GM19463 (cell line): ENCODE measurements at regions not wholly inside any gene's neighbourhood (a gene's known extent, or its start where the extent isn't known, plus 50 kb on each side); places are given as distances from the start of the nearest gene placed in this dataset.
"Not testable (repeated sequence)": the region's sequence is repeated elsewhere in the genome, so short reads cannot be mapped to it uniquely, and the experiment has no call there.

Source experiments
- ATAC-seq: cut with Tn5 transposase; IDR thresholded peaks from one replicate; pipeline ENCODE4 v1.9.1; 2021; ENCODE audit warnings: mild to moderate bottlenecking, moderate library complexity; ENCODE audit not compliant: unreplicated experiment

DNA sequence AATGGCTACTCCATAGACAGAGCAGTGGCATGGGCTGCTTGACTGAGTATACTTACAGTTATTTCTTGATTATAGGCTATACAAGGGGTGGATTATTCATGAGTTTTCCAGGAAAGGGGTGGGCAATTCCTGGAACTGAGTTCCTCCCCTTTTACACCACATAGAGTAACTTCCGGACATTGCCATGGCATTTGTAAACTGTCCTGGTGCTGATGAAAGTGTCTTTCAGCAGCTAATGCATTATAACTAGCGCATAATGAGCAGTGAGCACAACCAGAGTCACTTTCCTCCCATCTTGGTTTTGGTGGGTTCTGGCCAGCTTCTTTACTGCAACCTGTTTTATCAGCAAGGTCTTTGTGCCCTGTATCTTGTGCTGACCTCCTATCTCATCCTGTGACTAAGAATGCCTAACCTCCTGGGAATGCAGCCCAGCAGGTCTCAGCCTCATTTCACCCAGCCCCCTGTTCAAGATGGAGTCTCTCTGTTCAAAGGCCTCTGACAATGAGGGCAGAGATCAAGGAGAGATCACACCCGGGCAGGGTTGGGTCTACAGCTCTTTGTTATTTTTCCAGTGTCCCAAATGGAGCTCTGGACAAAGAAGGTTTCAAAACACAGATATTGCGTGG, 468.4 kb upstream of the PRKX start:
- no peak for ATAC-seq

DNA sequence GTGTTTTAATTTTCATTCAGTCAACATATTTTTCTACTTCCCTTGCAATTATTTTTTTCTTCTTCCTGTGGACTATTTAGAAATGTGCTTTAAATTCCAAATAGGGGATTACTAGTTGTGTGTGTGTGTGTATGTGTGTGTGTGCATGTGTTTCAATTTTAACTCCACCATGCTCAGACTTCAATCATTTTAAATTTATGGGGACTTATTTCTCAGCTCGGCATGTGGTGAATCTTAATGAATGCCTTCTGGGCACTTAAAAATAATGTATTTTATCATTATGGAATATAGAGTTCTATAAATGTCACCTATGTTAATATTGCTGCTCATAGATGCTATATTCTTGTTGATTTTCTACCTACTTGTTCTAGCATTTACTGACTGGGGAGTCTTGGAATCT, 465.6 kb upstream of the PRKX start:
- no peak for ATAC-seq

DNA sequence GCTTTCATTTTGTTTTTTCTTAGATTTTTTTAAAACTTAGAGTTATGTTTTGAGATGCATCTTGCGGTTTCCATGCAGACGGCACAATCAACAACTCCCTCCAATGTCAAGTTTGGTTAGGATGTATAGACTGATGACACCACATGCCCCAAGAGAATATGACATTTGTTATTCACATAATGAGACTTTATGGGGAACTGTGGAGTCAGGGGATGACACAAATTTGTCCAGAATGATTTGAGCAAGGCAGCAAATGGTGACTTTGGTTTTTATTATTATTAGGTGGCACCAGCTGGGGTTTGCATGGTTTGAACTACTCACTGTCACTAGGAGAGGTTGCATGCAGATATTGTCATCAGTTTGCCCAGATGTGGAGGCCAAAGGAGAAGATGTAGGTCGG, 461.8 kb upstream of the PRKX start:
- ATAC-seq = no peak

DNA sequence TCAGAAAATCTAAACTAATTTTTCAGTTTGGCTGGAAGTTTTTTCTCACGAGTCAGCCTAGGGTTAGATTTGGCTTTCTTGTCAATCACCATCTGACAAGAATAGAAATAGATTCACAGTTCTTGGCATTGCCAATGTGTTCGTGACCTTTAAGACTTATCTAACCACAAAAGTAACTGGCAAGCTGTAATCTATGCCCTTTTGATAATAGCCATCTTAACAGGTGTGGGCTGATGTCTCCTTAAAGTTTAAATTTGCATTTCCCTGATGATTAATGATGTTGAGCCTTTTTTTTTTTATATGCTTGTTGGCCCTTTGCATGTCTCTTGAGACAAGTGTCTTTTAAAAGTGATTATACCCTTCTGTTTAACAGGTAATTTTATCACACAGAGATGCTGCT, 460.3 kb upstream of the PRKX start:
- no peak for ATAC-seq

DNA sequence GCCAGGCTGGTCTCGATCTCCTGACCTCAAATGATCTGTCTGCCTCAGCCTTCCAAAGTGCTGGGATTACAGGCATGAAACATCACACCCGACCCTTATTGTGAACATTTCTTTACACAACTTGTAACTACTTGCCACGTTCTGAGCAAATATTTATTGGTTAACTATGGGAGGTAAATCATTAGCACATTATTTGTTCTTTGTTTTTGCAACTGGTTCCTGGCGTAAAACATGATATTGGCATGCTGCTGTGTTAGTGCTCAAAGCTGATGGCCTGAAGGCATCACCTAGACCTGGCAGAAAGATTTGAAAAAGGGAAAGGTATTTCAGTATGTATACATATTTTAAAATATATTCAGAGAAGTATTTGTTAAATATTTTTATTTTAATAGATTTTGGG, 438.3 kb upstream of the PRKX start:
- no peak for ATAC-seq

DNA sequence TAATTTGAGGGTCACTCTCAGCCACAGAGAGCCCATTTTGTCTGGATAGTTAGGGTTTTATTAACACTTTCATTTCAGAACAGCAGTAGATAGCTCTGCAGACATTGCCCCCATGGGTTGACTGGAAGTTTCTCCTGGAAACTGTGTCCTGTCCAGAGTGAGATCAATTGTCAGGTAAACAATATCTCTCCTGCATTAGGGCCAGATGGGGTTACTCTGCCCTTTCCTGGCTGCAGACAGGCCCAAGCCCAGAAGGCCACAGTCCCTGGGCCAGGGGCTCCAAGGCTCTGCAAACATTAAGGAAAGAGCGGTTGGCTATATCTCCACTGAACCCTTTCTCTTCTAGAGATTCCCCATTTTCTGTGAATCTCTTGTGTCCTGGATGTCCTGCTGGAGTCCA, 436.8 kb upstream of the PRKX start:
- ATAC-seq = no peak

DNA sequence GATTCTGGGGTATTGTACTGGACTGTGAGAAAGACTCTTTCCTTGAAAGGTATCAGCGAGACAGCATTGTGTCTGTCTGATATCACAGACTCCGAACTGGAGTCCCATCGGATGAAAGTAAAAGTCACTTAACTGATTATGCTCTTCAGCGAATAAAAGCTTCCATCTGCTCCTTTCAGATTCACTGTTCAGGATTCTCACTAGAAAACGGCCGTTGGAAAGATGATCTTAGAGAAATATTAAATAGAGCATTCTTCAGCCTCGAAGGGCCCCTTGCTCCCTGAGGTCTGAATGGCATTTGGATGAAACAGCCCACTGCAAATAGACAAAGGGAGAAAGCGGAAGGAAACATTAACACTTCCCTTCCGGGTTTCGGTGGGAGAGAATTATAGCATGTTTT, 416.2 kb upstream of the PRKX start:
- no peak for ATAC-seq

DNA sequence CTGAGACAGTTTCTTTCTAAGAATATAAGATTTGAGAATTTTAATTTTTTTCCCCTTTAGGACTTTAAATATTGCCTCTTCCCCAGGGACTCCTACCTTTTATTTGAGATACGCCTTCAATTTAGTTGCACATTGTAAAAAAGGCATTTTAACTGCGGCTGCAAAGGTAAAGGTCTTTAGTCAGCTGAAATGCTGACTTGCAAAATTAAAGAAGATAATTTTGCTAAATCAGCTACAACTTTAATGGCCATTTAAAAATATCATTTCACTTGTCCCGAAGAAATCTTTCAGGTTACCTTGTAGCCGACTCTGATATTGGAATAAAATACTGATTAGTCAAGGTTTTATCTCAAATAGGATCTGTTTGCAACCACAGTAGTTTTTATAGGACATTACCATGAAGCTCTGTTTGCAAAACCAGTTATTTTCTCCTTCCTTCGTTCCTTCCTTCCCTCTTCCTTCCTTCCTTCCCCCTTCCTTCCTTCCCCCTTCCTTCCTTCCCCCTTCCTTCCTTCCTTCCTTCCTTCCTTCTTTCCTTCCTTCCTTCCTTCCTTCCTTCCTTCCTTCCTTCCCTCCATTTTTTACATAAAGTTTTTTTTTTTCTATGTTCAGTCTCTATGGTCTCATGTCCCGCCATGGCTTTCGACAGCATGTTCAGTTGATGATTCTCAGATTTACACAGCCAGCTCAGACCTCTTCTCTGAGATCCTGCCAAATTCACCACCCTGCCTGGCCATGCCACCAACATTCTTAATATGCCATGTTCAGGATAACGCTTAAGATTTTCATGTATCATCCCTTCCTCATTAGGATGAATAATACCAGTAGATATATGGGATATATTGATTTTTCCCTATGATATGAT, 405.4 kb upstream of the PRKX start:
- no peak for ATAC-seq

DNA sequence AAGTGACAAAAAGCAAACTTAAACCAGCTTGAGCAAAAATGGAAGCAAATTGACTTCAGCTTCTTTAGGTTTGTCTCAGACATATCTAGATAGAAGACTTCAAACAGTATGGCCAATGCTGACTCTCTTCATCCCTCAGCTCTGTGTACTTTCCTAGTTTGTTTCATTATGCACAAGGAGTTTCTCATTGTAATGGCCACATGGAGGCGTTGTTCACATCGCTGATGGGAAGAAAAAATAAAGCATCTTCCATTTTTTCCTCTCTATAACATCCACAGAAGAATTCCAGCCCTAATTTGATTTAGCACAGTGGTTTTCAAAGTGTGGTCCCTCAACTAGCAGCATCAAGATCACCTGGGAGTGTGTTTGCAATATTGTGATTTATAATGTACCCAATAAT, 397.5 kb upstream of the PRKX start:
- no peak for ATAC-seq

DNA sequence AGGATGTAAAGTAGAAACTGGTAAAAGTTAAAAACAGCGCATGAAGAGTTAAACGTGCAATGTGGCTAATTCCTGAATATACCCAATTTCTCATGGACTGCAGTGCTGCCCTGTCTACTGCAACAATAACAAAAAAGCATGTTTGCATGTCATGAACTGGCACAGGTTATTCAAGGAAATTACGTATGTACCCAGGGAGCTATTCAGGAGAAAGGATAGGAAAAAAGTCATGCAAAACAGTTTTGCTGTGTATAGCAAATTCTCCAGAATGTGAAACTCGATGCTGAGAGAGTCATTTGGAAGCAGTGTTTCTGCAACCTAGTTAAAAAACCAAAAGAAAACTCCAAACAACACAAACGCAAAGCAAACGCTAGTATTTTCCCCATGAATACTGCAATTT, 381.5 kb upstream of the PRKX start:
- no peak for ATAC-seq

DNA sequence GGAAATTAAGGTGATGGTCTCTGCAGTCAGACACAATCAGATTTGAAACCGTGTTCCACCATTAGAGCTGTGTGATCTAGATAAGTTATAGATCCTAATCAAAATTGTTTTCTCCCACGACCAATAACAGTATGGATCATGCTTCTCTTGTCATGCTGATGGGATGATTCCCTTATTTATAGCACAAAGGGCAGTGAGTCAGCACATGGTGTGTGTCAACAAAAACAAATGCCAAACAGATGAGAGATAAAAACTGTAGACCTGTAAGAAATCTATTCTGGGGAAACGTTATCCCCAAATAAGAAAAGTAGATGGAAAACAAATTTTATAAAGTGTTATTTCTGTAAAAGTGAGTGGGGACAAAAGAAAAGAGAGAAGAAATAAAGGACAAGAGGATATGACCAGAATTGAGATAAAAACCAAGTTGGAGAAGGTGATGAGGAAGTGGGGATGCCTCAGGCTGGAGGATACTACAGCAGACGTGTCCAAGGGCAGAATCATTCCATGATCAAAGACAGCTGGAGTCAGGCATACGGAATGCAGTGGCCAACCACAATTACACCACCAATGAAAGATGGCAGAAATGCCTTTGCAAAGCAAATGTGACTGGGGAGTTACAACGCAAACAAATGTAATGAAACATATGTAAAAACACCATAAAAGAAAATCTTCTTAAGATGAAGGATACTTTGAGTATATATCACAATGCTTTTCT, 377.8 kb upstream of the PRKX start:
- no peak for ATAC-seq

DNA sequence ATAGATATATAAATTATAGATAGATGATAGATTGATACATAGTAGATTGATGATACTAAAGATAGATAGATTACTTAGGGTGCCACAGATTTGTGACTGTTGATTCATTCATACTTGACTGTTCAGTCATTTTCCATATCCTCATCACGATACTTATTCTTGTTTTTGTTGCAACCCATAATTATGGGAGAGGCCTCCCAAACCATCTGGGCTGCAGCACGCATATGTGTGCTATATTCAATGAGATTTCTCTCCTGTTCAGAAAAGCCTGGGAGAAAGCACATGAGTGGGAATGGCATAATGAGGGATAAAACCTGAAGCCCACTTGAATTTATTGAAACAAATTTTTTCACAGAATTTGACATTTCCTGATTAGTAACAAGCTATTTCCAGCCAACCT, 346.4 kb upstream of the PRKX start:
- no peak for ATAC-seq

DNA sequence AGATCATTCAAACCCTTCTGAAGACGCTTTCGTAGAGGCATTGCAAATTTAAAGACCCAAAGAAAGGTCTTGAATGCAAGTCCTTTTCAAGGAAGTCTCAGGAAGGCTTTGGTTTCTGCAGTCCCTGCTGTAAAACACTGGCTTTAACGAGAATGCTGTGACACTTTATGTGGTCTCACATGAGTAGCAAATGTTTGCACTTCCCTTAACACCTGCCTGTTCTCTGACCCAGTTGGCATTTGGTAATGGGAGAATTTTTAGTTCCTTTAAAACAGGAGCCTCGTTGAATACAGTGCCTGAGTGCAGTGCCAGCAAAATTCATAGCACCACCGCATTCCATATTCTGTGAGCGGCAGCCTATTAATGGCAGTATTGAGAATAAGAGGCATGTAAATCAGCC, 330.5 kb upstream of the PRKX start:
- ATAC-seq = no peak

DNA sequence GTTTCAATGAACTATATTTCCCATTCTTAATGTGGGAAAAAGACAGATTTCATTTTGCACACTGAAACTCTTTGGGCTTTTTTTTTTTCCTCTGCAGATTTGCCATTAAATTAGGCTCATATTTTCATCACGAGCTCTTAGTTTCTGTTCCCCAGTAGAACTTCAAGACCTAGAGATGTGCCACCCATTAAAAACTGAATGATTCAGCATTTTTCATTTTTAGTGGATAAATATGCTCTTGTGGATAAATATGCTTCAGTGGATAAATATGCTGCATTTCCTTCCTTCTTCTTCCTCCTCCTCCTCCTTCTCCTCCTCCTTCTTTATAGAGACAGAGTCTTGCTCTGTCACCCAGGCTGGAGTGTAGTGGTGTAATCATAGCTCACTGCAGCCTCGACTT, 322.4 kb upstream of the PRKX start:
- ATAC-seq = no peak

DNA sequence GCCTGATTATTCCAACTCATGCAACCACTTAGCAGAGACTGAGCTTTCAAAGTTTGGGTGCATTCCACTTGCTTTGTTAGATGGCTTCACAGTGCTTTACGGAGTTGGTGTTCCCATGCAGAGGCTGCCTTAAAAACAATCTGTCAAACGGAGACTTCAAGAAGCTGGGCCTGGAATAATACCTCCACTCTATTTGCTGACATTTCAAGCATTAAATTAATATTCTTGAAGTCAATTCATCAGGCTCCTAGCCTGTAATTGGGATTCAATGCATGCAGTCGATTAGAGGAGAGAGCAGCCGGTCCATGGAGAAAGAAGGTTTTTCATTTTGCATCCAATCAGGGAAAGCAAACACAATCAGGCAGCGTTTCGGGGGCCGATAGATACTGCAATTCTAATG, 314.7 kb upstream of the PRKX start:
- ATAC-seq = no peak

DNA sequence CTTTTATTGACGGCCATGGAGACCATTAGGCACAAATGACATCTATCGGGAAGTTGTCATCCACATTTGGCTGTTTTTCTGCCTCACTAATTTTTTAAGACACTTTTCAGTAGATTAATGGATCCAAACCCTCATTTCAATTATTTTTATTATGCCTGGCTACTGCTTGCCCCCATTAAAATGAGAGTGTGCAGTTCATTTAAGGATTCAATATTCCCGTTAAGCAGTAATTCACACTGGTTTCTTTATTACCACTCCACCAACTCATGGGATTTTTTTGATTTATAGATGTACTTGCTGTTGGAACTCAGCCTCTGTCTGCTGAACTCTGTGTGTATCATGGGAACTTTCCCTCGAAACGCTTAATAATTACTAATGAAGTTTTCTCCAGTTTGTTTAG, 291.8 kb upstream of the PRKX start:
- ATAC-seq = no peak

DNA sequence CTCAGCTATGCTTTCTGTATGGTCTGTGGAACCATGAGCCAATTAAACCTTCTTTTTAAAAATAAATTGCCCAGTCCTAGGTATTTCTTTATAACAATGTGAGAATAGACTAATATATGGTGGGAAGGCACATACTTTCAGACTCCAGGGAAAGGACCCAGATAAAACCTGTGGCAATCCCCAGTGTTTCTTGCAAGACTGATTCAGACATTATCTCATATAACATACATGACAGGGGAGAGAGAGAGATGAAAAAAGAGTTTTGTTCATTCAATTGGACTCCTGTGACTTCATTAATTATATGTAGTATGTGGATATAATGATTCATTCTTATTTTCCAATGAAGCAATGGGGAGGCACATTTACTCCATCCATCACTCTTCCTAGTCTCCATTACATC, 291.4 kb upstream of the PRKX start:
- ATAC-seq = no peak

DNA sequence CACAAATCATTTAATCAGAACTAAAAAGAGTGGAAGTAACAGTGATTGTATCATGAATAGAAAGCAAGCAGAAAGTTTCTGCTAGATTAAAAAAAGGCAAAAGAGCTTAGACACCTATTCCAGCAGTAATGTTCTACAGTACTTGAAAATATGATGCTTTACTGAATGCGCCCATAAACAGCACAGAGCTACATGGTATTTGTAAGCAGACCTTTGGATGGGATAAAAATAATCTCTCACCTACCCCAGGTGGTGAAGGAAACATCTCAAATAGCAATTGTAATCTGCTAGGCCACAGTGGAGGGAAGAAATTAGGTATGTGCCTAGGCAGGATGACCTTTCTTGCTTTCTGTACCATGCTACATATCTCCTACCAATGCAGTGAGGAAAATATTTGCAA, 280.9 kb upstream of the PRKX start:
- ATAC-seq = no peak

DNA sequence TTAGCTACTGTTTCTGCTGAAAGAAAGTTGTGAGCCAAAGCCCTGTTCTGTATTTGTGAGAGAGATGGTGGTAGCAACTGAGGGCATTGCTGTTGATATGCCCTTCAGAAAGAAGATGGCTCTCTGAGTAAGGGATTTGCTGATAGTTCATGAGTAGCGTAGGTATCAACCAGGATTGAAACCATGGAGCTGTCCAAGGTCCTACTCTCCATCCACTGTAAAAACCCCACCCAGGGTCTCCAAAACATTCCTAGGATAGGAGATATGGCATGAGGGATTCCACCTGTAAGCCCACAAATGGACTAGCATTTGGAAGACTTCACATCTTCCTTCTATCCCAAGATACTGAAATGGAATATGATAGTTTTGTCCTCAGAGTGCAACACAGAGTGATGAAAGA, 277.1 kb upstream of the PRKX start:
- ATAC-seq = no peak

DNA sequence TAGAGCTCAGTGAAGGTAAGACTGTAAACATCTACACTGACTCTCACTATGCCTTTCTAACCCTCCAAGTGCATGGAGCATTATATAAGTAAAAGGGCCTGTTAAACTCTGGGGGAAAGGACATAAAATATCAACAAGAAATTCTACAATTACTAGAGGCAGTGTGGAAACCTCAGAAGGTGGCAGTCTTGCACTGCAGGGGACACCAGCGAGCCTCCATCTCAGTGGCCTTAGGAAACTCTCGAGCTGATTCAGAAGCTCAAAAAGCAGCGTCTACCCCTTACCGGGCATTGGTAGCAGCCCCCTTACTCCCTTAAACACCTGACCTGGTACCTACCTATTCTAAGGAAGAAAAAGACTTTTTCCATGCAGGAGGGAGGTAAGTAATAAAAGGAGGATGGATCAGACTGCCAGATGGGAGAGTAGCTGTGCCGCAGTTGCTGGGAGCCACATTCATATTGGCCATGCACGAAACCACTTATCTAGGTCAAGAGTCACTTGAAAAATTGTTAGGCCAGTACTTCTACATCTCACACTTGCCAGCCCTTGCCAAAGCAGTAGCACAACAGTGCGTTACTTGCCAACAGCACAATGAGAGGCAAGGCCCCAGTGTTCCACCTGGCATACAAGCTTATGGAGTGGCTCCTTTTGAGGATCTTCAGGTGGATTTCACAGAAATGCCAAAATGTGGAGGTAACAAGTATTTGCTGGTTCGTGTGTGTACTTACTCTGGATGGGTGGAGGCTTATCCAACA, 258.8 kb upstream of the PRKX start:
- ATAC-seq = not testable (repeated sequence)

DNA sequence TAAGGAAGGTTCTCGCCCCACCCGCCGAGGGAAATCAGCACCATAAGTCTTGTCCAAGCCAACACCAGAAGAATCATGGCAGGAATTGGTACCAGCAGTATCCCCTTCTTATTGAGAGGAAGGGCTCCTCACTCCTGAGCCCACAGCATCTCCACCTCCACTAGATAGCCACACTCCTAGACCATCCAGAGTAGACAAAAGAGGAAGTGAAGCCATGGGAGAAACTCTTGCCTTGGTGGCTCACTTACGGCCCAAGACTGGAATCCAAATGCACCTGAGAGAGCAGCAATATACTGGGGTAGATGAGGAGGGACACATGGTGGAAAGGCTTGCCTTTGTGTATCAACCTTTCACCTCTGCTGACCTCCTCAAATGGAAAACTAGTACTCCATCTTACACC, 255.3 kb upstream of the PRKX start:
- no peak for ATAC-seq
